GM19468 (cell line): ENCODE measurements at regions not wholly inside any gene's neighbourhood (a gene's known extent, or its start where the extent isn't known, plus 50 kb on each side); places are given as distances from the start of the nearest gene placed in this dataset.

Source experiments
- ATAC-seq: cut with Tn5 transposase; IDR thresholded peaks from one replicate; pipeline ENCODE4 v1.9.1; 2021; ENCODE audit warnings: mild to moderate bottlenecking, moderate library complexity, moderate number of reproducible peaks; ENCODE audit not compliant: unreplicated experiment; ENCODE audit errors: extremely low read depth

- peak; percentile 71 for ATAC-seq
Observed at GRCh38 chr16:79451196-79451816, 149.2 kb downstream of the MAF start.

- ATAC-seq, result no peak
Observed at GRCh38 chr16:79449900-79450299, 150.6 kb downstream of the MAF start.

GRCh38 chr16:79449067-79449769 is 151.3 kb downstream of the MAF start:
- ATAC-seq, result no peak

GRCh38 chr16:79444572-79444971 is 156.0 kb downstream of the MAF start:
- no peak for ATAC-seq

- no peak for ATAC-seq
Observed at GRCh38 chr16:79439901-79440300, 160.6 kb downstream of the MAF start.

GRCh38 chr16:79437764-79438751 is 162.5 kb downstream of the MAF start:
- no peak for ATAC-seq

- ATAC-seq, result no peak
Observed at GRCh38 chr16:79436885-79437284, 163.7 kb downstream of the MAF start.

GRCh38 chr16:79434771-79435170 is 165.8 kb downstream of the MAF start:
- no peak for ATAC-seq

GRCh38 chr16:79434092-79434491 is 166.4 kb downstream of the MAF start:
- no peak for ATAC-seq

GRCh38 chr16:79431923-79432322 is 168.6 kb downstream of the MAF start:
- ATAC-seq, result no peak

GRCh38 chr16:79430191-79430678 is 170.3 kb downstream of the MAF start:
- ATAC-seq, result no peak

GRCh38 chr16:79429381-79430190 is 171.0 kb downstream of the MAF start:
- no peak for ATAC-seq

- no peak for ATAC-seq
Observed at GRCh38 chr16:79426663-79427062, 173.9 kb downstream of the MAF start.

- ATAC-seq, result no peak
Observed at GRCh38 chr16:79422064-79422463, 178.5 kb downstream of the MAF start.

GRCh38 chr16:79421126-79421525 is 179.4 kb downstream of the MAF start:
- no peak for ATAC-seq

- ATAC-seq, result no peak
Observed at GRCh38 chr16:79420493-79420892, 180.0 kb downstream of the MAF start.

- no peak for ATAC-seq
Observed at GRCh38 chr16:79419148-79419547, 181.4 kb downstream of the MAF start.

- no peak for ATAC-seq
Observed at GRCh38 chr16:79417601-79418008, 182.9 kb downstream of the MAF start.

GRCh38 chr16:79415983-79416640 is 184.4 kb downstream of the MAF start:
- no peak for ATAC-seq
